NT2/D1 (cell line): ENCODE measurements at regions not wholly inside any gene's neighbourhood (a gene's known extent, or its start where the extent isn't known, plus 50 kb on each side); places are given as distances from the start of the nearest gene placed in this dataset.

Experiments
- SUZ12 ChIP-seq: IDR thresholded peaks from 2 replicates; pipeline ENCODE4 v1.6.1; 2011; ENCODE audit not compliant: insufficient read length, insufficient read depth; ENCODE audit errors: extremely low read depth
- YY1 ChIP-seq: IDR thresholded peaks from 2 replicates; pipeline ENCODE4 v1.6.1; 2011; ENCODE audit not compliant: insufficient read length, insufficient read depth
- ZNF274 ChIP-seq: IDR thresholded peaks from 2 replicates; pipeline ENCODE4 v1.6.1; 2011; ENCODE audit warnings: mild to moderate bottlenecking, low read depth, low read length

- TF ChIP-seq ZNF274 (no peak), YY1 (no peak), SUZ12 (no peak)
Observed at GRCh38 chr16:85182286-85182685, 70.0 kb upstream of the CIBAR2 start.
